ENCODE measurements at regions not wholly inside any gene's neighbourhood (a gene's known extent, or its start where the extent isn't known, plus 50 kb on each side); places are given as distances from the start of the nearest gene placed in this dataset.

DNA sequence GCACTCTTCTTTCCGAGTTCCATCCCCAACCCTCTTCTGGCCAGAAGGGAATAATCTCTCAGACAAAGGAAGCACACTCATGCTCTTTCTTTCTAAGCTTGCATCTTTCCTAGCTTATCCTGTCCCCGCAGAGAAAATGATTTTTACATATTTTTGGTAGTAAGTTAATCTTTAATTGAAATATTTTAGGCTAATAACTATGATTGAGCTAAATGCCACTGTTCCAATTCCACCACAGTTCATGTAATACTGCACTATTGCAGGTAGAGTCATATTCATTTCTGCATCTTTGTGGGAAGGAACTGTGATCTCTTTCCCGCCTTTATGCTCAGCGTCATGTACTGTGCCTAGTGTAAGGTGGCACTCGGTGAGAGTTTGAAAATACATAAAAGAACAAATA is 158.9 kb upstream of the FOXG1 start:
- no peak overlapping the region for H3K27ac ChIP-seq (ENCODE audit: low read depth, low read length)
- no peak overlapping the region for H3K4me3 ChIP-seq (ENCODE audit: low read length)
- no peak overlapping the region for H3K4me2 ChIP-seq (ENCODE audit: low read length)
- no peaks in the 10 kb centered on the region for H3K79me2 ChIP-seq (ENCODE audit: control insufficient read depth, low read length)
- no peaks in the 10 kb centered on the region for H3K9me3 ChIP-seq (ENCODE audit: control insufficient read depth, insufficient read depth, low read length)
- H3K4me1 ChIP-seq (ENCODE audit: control insufficient read depth, low read length) = no peaks in the 10 kb centered on the region
- H4K20me1 ChIP-seq (ENCODE audit: control insufficient read depth, insufficient read depth, low read depth, low read length) = no peaks in the 10 kb centered on the region
- H3K27me3 ChIP-seq (ENCODE audit: control insufficient read depth, low read length) = no peaks in the 10 kb centered on the region
- H3K36me3 ChIP-seq (ENCODE audit: control insufficient read depth, low read length) = no peaks in the 10 kb centered on the region
- TF ChIP-seq CTCF (IDR thresholded peaks at IDR 0.05; ENCODE audit: low read depth, low read length, poor library complexity, severe bottlenecking) (no peak), EZH2phosphoT487 (IDR thresholded peaks at IDR 0.05; ENCODE audit: borderline replicate concordance, low read length) (no peak)
- no peaks in the 10 kb centered on the region for H3K9me2 ChIP-seq (replicated peaks; ENCODE audit: control insufficient read depth, low read length)
- H3F3A ChIP-seq (ENCODE audit: control insufficient read depth, insufficient read depth) = no peaks in the 10 kb centered on the region

- TF ChIP-seq EZH2phosphoT487 (IDR thresholded peaks at IDR 0.05; ENCODE audit: borderline replicate concordance, low read length) (no peak), CTCF (IDR thresholded peaks at IDR 0.05; ENCODE audit: low read depth, low read length, poor library complexity, severe bottlenecking) (no peak)
- H3K27me3 ChIP-seq (ENCODE audit: control insufficient read depth, low read length) = no peaks in the 10 kb centered on the region
- H3K79me2 ChIP-seq (ENCODE audit: control insufficient read depth, low read length) = no peaks in the 10 kb centered on the region
- H3K4me2 ChIP-seq (ENCODE audit: low read length) = no peak overlapping the region
- H3K9me3 ChIP-seq (ENCODE audit: control insufficient read depth, insufficient read depth, low read length) = no peaks in the 10 kb centered on the region
- H3F3A ChIP-seq (ENCODE audit: control insufficient read depth, insufficient read depth) = no peaks in the 10 kb centered on the region
- no peaks in the 10 kb centered on the region for H3K4me1 ChIP-seq (ENCODE audit: control insufficient read depth, low read length)
- H3K4me3 ChIP-seq (ENCODE audit: low read length) = no peak overlapping the region
- no peaks in the 10 kb centered on the region for H3K36me3 ChIP-seq (ENCODE audit: control insufficient read depth, low read length)
- no peaks in the 10 kb centered on the region for H4K20me1 ChIP-seq (ENCODE audit: control insufficient read depth, insufficient read depth, low read depth, low read length)
- no peak overlapping the region for H3K27ac ChIP-seq (ENCODE audit: low read depth, low read length)
- H3K9me2 ChIP-seq (replicated peaks; ENCODE audit: control insufficient read depth, low read length) = no peaks in the 10 kb centered on the region
Observed at GRCh38 chr14:28608443-28608842, 158.1 kb upstream of the FOXG1 start.

DNA sequence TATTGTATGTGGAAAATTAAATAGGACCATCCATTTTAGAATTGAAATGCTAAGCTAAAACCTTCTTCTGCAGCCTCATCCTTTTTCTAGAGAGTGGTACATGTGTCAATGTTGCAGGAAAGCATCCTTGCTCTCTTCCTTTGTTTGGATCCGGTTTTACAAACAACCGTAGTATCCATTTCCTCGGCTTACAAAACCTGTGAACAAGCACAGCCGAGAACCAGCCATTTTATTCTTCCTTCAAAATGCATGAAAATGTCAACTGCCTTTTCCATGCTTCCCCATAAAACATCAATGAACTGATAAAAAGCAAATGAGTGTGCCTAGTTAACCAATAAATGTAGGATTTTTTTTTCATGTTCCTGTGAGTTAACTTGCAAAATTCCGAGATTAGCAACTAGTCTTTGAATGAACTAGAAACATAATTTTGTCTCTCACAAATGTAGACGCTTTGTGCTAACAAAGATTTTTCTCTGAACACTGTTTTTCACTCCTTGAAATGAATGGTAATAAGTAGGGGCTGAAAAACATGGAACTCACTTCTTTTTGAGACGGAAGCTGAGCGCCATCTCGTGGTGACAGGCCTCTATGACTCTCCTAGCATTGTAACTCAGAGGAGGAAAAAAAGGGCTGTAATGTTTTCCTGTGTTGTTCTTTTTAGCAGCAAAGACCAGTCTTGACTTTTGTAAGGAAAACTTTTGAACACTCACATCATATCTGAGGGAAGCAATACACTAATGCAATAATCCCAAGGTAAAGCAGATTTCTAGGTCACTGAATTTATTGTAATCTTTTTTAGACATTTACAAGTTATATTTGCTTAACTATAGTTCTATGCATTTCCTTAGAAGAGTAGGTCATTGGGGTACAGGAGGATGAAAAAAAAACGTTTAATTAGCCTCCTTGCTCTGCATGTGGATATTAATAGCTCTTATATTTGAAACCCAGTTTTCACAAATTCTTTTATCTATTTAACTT is 157.4 kb upstream of the FOXG1 start:
- no peak overlapping the region for H3K27ac ChIP-seq (ENCODE audit: low read depth, low read length)
- H3K4me3 ChIP-seq (ENCODE audit: low read length) = no peak overlapping the region
- no peaks in the 10 kb centered on the region for H3K36me3 ChIP-seq (ENCODE audit: control insufficient read depth, low read length)
- H3F3A ChIP-seq (ENCODE audit: control insufficient read depth, insufficient read depth) = no peaks in the 10 kb centered on the region
- H4K20me1 ChIP-seq (ENCODE audit: control insufficient read depth, insufficient read depth, low read depth, low read length) = no peaks in the 10 kb centered on the region
- H3K9me2 ChIP-seq (replicated peaks; ENCODE audit: control insufficient read depth, low read length) = no peaks in the 10 kb centered on the region
- H3K4me1 ChIP-seq (ENCODE audit: control insufficient read depth, low read length) = no peaks in the 10 kb centered on the region
- no peak overlapping the region for H3K4me2 ChIP-seq (ENCODE audit: low read length)
- H3K9me3 ChIP-seq (ENCODE audit: control insufficient read depth, insufficient read depth, low read length) = no peaks in the 10 kb centered on the region
- H3K27me3 ChIP-seq (ENCODE audit: control insufficient read depth, low read length) = no peaks in the 10 kb centered on the region
- H3K79me2 ChIP-seq (ENCODE audit: control insufficient read depth, low read length) = no peaks in the 10 kb centered on the region
- TF ChIP-seq CTCF (IDR thresholded peaks at IDR 0.05; ENCODE audit: low read depth, low read length, poor library complexity, severe bottlenecking) = peak; percentile 73
- TF ChIP-seq EZH2phosphoT487 (IDR thresholded peaks at IDR 0.05; ENCODE audit: borderline replicate concordance, low read length) = no peak

Measured in DOHH2 (cell line).